Gastrocnemius medialis (tissue), 4 donors: ENCODE measurements at regions not wholly inside any gene's neighbourhood (a gene's known extent, or its start where the extent isn't known, plus 50 kb on each side); places are given as distances from the start of the nearest gene placed in this dataset.

Experiments used
- CTCF ChIP-seq, 5 experiments: fragments of 450-650 bp in 3 of 5; fragments of 200-600 bp in 2 of 5; sonication (generic) in 2 of 5; IDR thresholded peaks in 4 of 5; conservative IDR thresholded peaks in 1 of 5; 1 replicate in 4 of 5; 2 replicates in 1 of 5; pipeline ENCODE4 v1.5.1; 2016 to 2019; ENCODE audit warnings: antibody characterized with exemption in 5 of 5, mild to moderate bottlenecking in 3 of 5, moderate library complexity in 3 of 5
- POLR2A ChIP-seq, 2 donors: fragments of 450-650 bp; IDR thresholded peaks; one replicate each; pipeline ENCODE4 v1.6.1; 2017; ENCODE audit warnings: antibody characterized with exemption in 2 of 2, mild to moderate bottlenecking in 2 of 2, moderate library complexity in 2 of 2

- TF ChIP-seq POLR2A (IDR thresholded peaks at IDR 0.05) (no peak), CTCF (IDR thresholded peaks at IDR 0.05 in 4 of 5, conservative IDR thresholded peaks at IDR 0.05 in 1 of 5) (no peak)
Measured at GRCh38 chr17:77332981-77333685, 192.4 kb downstream of the SEC14L1 start.
